Activated naive CD4-positive, alpha-beta T cell treated with anti-CD3 and anti-CD28 coated beads, Interleukin-2, amount 50 U/mL, for 72 hours (primary cell): ENCODE measurements at regions not wholly inside any gene's neighbourhood (a gene's known extent, or its start where the extent isn't known, plus 50 kb on each side); places are given as distances from the start of the nearest gene placed in this dataset.

Source experiments
- ATAC-seq, 2 donors: fragments of 150-1000 bp; cut with Tn5 transposase; 2 replicates each; pipeline ENCODE4 v1.10.0; 2021; ENCODE audit warnings: mild to moderate bottlenecking in 2 of 2, moderate library complexity in 2 of 2
- DNase-seq, 2 donors: peaks; one replicate each; pipeline ENCODE4 v3.0.0; 2021 to 2022; ENCODE audit warnings: low spot score in 2 of 2
- H3K27ac Mint-ChIP-seq, 2 donors: one replicate each; pipeline ENCODE4 v1.8.0; 2022; ENCODE audit warnings: mild to moderate bottlenecking in 2 of 2, mixed read lengths in 2 of 2
- H3K36me3 Mint-ChIP-seq, 2 donors: one replicate each; pipeline ENCODE4 v1.8.0; 2022; ENCODE audit warnings: mixed read lengths in 2 of 2
- H3K9me3 Mint-ChIP-seq, 2 donors: one replicate each; pipeline ENCODE4 v1.8.0; 2022; ENCODE audit warnings: mixed read lengths in 2 of 2

DNA sequence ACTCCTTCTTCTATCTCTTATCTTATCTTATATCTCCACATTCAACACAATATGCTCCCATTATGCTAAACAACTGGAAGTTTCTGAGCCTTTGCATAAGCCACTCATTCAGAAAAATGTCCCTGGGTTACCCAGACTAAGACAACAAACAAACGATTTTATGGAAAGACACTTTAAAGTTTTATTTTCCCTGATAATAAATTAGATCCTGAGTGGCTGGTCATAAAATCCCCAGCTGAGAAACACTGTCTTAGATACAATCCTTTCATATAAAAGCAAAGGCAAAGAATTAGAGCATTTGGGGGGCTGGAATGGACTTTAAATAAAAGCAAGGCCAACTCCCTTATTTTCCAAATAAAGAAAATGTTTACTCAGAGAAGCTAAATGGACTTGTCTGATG lies 322.3 kb downstream of the GBE1 start:
- Mint-ChIP-seq H3K9me3 (peaks cover 0 to 11% of the 10 kb centered on the region in 2 donors), H3K27ac (no peak overlapping the region), H3K36me3 (no peaks in the 10 kb centered on the region)
- DNase-seq (no peak), ATAC-seq (no peak)

DNA sequence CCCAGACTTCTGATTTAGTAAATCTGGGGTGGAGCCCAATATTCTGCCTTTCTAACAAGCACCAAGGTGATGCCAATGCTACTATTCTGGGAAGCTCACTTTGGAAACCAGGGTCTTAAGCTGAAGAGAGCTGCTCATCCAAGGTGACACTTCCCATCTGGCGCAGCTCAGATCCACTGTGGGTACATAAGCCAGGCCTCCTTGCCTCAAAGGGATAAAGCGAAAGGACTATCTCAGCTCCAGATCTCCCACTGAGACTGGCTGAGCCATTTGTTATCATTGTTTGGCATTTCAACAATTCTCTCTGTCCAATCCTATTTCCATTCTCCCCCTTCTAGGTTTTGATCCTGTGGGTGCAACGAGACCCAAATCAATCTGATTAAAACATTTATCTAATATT lies 323.8 kb downstream of the GBE1 start:
- ATAC-seq (no peak), DNase-seq (no peak)
- H3K36me3 Mint-ChIP-seq = no peaks in the 10 kb centered on the region
- H3K9me3 Mint-ChIP-seq = peaks cover 0 to 11% of the 10 kb centered on the region in 2 donors
- H3K27ac Mint-ChIP-seq = no peak overlapping the region

DNA sequence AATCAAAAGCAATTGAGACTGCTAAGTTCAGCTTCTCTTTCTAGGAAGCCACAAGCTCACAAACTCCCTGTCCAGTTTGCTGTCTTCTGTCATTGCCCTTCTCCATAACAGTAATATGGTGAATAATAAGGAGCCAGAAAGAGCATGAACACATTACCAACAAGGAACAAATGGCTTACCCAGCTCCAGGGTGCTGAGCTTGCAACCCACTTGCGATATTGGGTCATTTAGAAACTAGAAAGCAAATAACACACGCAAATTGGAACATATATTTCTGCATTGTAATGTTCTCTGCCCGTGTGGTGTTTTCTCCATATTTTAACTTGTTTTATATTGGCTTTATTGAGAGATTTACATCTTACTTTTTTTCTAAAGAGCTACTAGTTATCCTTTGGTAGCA lies 325.3 kb downstream of the GBE1 start:
- Mint-ChIP-seq H3K9me3 (peaks cover 6 to 16% of the 10 kb centered on the region in 2 donors), H3K36me3 (no peaks in the 10 kb centered on the region), H3K27ac (no peak overlapping the region)
- ATAC-seq (no peak), DNase-seq (no peak)

DNA sequence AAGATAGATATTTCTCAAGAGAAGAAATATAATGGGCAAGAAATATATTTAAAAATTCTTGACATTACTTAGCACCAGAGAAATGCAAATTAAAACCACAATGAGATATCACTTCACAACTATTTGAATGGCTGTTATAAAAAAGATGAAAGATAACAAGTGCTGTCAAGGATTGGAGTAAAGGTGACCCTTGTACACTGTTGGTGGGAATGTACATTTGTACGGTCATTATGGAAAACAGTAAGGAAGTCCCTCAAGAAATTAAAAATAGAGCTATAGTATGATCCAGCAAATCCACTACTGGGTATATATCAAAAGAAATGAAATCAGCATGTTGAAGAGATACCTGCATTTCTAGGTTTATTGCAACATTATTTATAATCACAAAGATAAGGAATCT lies 326.4 kb downstream of the GBE1 start:
- H3K36me3 Mint-ChIP-seq = no peaks in the 10 kb centered on the region
- no peak overlapping the region for H3K27ac Mint-ChIP-seq
- no peak for DNase-seq
- H3K9me3 Mint-ChIP-seq = peaks cover 8 to 14% of the 10 kb centered on the region in 2 donors
- ATAC-seq = no peak

DNA sequence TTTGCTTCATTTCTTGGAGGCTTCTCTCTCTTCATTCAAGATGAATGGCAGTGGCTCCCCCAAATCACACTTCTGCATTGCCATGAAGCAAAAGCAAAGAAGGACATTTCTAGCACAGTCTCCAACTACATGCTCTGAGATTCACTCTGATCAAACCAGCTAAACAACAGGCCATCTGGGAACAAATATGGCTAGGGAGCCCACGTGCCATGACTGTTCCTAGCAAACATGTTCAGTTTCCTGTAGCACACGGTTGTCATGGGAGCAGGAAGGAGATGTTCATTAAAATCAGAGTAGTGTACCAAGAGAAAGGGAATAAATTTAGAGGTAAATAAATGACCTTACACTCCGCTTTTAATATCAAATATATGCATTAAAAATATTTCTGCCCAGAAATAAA lies 327.3 kb downstream of the GBE1 start:
- DNase-seq (no peak), ATAC-seq (no peak)
- H3K9me3 Mint-ChIP-seq = peaks cover 8 to 14% of the 10 kb centered on the region in 2 donors

DNA sequence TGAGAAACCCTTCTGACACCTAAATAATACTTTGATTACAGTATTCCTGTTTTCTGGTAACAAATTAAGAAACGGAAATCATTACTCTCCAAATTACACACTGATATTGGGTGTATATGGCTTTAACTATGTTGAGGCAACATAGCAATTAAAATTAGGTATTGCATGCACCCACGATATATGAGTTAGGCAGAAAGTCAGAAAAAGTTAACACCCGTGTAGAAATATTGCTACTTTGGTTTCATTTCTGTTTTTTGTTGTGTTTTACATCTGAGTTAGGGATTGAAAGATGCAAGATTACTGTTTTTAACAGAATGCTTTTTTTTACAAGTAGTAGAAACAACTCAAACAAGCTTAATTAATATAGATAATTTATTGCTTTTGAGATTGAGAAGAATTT lies 327.8 kb downstream of the GBE1 start:
- DNase-seq (no peak), ATAC-seq (no peak)
- Mint-ChIP-seq H3K9me3 (peaks cover 8 to 11% of the 10 kb centered on the region in 2 donors), H3K36me3 (no peaks in the 10 kb centered on the region), H3K27ac (no peak overlapping the region)

More for the DNA sequence above, 327.3 kb downstream of the GBE1 start:
- H3K36me3 Mint-ChIP-seq = no peaks in the 10 kb centered on the region
- H3K27ac Mint-ChIP-seq = no peak overlapping the region

DNA sequence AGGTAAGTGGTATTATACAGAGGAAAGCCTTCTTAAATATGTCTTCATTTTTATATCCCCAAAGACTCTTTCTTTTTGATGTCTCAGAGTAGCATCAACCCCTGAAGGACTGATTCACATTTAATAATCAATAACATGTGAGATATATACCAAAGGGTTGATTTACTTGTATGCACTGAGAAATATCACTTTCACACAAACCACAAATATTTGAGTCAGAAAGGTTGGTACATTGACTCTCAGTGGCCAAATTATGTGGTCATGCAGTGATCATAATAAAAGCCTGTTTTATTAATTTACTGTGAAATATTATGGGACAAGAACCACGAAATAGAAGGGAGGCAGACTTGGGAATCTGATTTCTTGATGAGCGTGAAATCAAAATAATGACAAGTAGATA lies 329.0 kb downstream of the GBE1 start:
- DNase-seq = no peak

DNA sequence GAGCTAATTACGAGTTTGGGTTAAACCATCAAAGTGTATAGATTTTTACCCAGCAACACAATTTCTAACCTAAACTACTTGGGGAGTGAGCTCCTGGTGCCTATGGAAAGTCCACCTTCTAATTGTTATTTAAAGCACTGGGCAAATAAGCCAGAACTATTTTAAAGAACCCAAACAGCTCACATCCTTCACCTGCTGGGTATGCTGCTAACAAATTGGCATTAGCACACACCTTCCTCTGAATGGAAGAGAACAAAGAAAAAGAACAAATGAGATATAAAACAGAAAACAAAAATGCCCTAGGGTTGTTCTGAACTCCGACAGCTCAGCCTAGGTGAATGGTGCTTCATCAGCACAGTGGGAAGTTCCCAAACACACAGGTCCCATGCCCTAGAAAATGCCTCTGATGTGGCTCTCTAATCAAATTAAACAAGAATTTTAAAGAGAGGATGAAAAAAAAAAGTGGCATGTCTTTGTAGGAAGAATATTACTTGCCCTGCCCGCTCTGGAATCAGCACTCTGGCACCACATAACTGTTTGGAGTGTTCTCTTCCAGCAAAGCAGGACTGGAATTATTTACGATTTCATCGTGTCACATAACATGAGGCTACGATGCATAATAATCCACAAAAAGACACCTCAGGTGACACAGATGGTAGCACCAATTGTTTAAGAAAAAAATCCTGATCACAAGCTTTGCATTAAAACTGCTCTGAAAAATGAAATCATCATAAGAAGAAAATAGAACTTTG lies 334.4 kb downstream of the GBE1 start:
- DNase-seq (no peak), ATAC-seq (no peak)
- Mint-ChIP-seq H3K36me3 (no peaks in the 10 kb centered on the region), H3K9me3 (peaks cover 7 to 13% of the 10 kb centered on the region in 2 donors), H3K27ac (no peak overlapping the region)

More for the DNA sequence above, 329.0 kb downstream of the GBE1 start:
- H3K36me3 Mint-ChIP-seq = no peaks in the 10 kb centered on the region
- ATAC-seq = no peak
- H3K9me3 Mint-ChIP-seq = peaks cover 7 to 13% of the 10 kb centered on the region in 2 donors
- H3K27ac Mint-ChIP-seq = no peak overlapping the region

DNA sequence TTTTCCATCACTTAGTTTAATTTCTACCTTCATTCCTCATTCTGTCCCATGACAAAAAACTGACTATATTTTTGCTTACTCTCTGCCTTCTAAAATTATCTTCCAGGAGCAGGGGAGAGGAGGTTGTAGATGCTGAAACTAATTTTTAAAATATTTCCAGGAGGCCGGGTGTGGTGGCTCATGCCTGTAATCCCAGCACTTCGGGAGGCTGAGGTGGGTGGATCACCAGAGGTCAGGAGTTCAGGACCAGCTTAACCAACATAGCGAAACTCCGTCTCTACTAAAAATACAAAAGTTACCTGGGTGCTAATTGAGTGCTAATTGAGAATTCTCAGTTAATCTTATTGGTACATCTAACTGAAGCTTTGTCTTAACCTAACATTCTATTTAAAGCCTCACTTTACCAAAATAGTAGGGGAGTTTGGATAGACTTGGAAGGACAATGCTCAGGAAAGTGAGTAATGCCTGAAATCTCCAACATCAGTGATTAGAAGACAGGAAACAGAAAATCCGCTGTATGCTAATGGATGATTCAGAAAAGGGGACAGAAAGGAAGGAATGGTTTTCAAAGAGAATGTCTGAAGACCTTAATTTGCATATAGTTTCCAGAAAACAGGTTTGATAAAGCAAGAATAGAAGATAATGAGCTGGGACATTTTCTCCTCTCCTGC lies 336.1 kb downstream of the GBE1 start:
- ATAC-seq = no peak
- no peak overlapping the region for H3K27ac Mint-ChIP-seq
- no peaks in the 10 kb centered on the region for H3K36me3 Mint-ChIP-seq
- H3K9me3 Mint-ChIP-seq = peaks cover 0 to 5% of the 10 kb centered on the region in 2 donors
- DNase-seq = no peak

DNA sequence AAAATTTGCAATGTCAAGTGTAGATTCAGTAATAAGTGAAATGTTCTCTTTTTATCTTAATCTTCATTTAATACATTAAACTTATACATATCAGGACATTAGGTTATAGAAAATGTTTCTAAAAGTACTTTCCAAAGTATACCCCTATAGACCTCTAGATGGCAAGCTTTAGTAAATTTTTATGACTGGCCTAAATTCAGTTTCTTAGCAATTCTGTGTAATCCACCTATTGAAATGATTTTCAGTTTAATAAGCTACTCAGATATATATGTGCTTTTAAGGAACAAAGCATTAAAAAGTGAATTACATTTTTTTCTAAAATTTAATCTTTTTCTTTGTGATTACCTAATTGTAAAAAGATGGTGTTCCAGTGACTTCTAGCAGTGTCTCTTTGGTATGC lies 342.2 kb downstream of the GBE1 start:
- DNase-seq (no peak), ATAC-seq (no peak)
- no peak overlapping the region for H3K27ac Mint-ChIP-seq
- no peaks in the 10 kb centered on the region for H3K36me3 Mint-ChIP-seq
- H3K9me3 Mint-ChIP-seq = peaks cover 0 to 4% of the 10 kb centered on the region in 2 donors

DNA sequence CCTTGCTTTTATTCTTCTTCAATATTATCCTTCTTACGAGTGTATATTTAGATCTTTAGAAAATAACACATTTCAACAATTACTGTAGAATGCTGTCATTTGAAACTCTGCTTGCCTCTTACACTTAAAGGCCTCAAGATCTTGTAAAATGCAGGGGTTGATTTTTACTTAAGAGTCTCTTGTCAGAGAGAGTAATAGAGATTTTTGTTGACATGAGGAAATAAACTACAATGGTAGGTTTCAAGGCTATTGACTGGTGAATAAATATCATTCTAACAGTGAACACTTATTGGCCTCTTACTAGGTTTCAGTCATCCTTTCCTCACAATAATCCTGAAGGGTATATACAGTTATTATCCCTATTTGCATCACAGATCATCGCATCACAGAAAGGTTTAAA lies 344.6 kb downstream of the GBE1 start:
- DNase-seq (no peak), ATAC-seq (no peak)
- H3K27ac Mint-ChIP-seq = no peak overlapping the region
- H3K9me3 Mint-ChIP-seq = peaks cover 0 to 4% of the 10 kb centered on the region in 2 donors
- no peaks in the 10 kb centered on the region for H3K36me3 Mint-ChIP-seq

DNA sequence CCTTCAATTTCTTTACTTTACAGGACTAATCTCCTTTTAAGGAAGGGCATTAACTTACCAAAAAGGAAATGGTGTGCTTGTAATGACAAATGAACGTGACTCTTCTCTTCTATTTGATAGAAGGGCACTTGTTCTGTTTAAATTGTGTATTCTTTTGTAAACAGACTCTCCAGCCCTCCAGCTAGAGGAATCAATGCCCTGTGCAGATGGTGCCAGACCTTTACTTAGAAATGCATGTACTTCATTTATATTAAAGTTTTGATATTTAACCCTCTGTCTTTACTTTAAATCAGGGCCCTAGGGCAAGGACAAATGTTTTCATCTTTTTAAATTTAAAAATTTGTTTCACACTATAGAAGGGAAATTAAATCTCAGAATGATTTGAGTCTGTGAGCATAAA lies 355.1 kb downstream of the GBE1 start:
- Mint-ChIP-seq H3K36me3 (no peaks in the 10 kb centered on the region), H3K27ac (no peak overlapping the region), H3K9me3 (no peaks in the 10 kb centered on the region)
- DNase-seq (no peak), ATAC-seq (no peak)

DNA sequence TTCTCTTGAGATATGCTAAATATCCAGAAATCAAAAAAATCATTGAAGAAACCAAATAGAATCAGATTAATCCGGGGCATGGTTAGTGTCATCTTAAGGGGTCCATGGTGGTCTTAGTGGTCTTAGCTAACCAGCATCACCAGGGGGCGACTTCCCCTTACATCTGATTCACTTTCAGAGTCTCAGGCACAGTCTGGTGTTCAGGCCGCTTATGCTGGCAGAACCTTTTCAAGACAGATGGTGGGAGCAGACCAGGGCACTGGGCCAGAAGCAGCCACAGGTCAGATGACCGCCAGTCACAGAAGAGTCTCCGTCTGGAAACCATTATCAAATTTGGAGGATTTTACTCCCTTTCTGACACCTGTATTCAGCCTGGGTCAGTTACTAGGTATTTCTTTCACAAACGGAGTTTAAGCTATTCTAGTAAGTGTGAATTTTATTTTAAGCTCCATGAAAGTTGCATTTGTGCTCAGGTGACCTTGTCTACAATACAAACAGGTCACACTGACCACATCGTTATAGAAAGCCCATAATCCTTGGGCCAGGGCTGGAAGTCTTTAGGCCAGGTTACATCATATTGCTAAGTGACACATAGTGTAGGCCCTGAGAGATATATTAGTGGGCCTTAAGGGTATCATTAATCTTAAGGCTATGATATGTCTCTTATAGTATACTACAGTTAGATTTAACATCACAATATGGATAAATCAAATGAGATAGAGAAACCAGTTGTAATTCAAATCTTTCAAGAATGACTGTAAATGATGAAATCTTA lies 365.5 kb downstream of the GBE1 start:
- ATAC-seq (no peak), DNase-seq (no peak)
- Mint-ChIP-seq H3K36me3 (no peaks in the 10 kb centered on the region), H3K27ac (no peak overlapping the region), H3K9me3 (peaks cover 3 to 7% of the 10 kb centered on the region in 2 donors)

DNA sequence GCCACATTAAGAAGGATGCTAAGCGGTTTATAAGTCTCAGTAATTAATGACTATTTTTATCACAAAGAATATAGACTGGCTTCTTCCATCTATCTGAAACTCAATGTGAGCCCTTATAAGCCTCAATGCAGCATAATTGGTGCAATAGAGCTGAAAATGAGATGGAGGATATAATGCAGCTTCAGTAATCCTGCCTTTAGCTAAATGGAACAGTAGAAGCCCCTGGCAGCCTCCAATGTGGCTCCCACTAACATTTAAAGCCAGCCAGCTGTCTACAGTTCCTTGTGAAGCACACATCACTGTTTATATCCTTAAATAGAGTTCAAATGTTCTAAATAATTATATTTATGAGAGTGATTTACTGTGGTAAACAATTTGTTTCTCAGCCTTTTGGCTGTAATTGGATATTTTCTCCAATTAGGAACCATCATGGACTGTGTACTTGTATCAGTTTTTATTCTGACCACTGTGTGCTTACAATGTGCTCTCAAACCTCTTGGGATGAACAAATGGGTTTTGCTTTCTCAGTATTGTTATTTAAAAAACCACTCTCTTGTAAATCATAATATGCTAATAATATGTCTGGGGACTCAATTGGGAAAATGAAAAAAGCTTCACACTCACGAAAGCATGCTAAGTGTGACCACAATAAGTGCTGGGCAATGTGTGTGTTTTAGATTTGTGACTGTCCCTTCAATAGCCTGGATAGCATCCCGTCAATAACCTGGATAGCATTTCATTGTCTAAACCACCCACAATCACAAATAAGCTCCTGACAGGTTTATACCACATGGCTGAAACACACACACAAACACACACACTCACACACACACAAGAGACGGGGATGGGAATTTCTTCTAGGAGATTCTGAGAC lies 366.6 kb downstream of the GBE1 start:
- H3K36me3 Mint-ChIP-seq = no peaks in the 10 kb centered on the region
- peaks cover 3 to 11% of the 10 kb centered on the region in 2 donors for H3K9me3 Mint-ChIP-seq
- no peak for DNase-seq
- ATAC-seq = no peak
- no peak overlapping the region for H3K27ac Mint-ChIP-seq

DNA sequence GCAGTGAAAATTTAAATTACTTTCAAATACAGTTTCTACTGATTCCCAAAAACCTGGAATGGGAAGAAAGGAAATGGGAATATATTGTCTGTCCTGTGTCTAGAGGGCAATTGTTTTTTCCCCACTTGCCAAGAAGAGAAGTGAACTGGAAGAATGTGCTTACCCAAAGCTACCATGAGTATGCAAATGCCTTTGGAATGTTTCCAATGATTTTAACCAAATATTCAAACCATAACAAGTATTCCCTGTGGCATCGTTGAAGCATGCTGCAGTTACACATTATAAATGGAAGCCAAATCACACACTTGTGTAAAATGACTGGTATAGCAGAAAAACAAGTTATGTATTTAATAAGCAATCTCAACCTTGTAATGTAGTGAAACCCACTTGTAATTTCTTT lies 368.2 kb downstream of the GBE1 start:
- ATAC-seq (no peak), DNase-seq (no peak)
- H3K9me3 Mint-ChIP-seq = peaks cover 7 to 17% of the 10 kb centered on the region in 2 donors
- H3K27ac Mint-ChIP-seq = no peak overlapping the region
- no peaks in the 10 kb centered on the region for H3K36me3 Mint-ChIP-seq

DNA sequence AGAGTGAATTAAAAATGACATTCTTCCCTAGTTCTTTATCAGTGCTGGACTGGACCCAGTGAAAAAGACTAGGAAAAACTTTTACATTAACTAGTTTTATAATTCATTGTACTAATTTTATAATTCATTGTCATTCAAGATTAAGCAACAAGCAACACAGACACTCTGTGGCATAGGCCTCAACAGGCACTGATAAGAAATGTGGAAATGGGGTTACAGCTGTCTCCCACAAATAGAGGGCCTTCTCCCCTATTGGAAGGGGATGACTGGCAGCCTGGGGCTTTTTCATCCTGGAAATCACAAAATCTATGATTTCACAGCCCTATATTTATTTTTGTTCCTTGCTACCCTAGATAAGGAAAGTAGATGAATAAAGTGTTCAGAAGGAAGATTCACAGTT lies 370.6 kb downstream of the GBE1 start:
- Mint-ChIP-seq H3K9me3 (peaks cover 7 to 17% of the 10 kb centered on the region in 2 donors), H3K27ac (no peak overlapping the region), H3K36me3 (no peaks in the 10 kb centered on the region)
- DNase-seq (no peak), ATAC-seq (no peak)
